ENCODE measurements at regions not wholly inside any gene's neighbourhood (a gene's known extent, or its start where the extent isn't known, plus 50 kb on each side); places are given as distances from the start of the nearest gene placed in this dataset.
"Not testable (repeated sequence)": the region's sequence is repeated elsewhere in the genome, so short reads cannot be mapped to it uniquely, and the experiment has no call there.

- TF ChIP-seq CTCF (IDR thresholded peaks at IDR 0.05; ENCODE audit: low read length); EZH2 (optimal IDR thresholded peaks at IDR 0.05; ENCODE audit: low read depth, low read length); EZH2phosphoT487 (IDR thresholded peaks at IDR 0.05; ENCODE audit: low read length): not testable (repeated sequence)
Measured at GRCh38 chr16:59944041-59944440, 1209.9 kb upstream of the GOT2 start.
